ENCODE measurements at regions not wholly inside any gene's neighbourhood (a gene's known extent, or its start where the extent isn't known, plus 50 kb on each side); places are given as distances from the start of the nearest gene placed in this dataset.

DNA sequence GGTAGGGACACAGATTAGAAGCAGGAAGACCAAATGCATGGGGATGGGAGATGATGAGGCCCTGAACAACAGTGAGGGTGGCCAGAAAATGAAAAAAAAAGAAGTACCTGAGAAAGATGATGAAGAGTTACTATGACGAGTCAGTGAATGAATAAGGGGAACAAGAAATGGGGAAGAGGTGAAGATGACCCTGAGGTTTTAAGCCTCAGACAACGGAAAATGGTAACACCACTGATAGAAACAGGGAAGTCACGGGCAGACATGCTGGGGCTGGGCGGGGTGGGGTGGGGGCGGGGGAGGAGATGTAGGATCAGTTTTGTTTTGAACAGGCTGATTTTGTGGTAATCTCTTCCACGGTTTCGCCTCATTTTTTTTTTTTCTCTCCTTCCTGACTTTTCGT lies 205.1 kb upstream of the CADM1 start:
- Histone ChIP-seq H3K4me1 (ENCODE audit: control insufficient read depth, insufficient read depth, low read length) (peaks cover 3% of the 10 kb centered on the region), H3K4me3 (ENCODE audit: low read length) (no peak overlapping the region), H3K9ac (ENCODE audit: extremely low read depth, low read length, poor library complexity, severe bottlenecking) (no peak overlapping the region), H3K36me3 (ENCODE audit: control insufficient read depth, insufficient read depth, low read length) (no peaks in the 10 kb centered on the region), H3K27ac (ENCODE audit: low read depth, low read length) (no peak overlapping the region), H3K9me3 (ENCODE audit: control insufficient read depth, low read length) (no peaks in the 10 kb centered on the region), H3K27me3 (ENCODE audit: control insufficient read depth, insufficient read depth, low read length, poor library complexity, severe bottlenecking) (no peaks in the 10 kb centered on the region)
- WGBS, 2 experiments (ENCODE audit: insufficient coverage in 1 of 2, insufficient read length in 1 of 2), result 82 to 84% methylated on average over 4 to 8 of the region's 8 CpGs
- Mint-ChIP-seq H3K4me1 (peaks cover 1% of the 10 kb centered on the region), H3K27me3 (ENCODE audit: insufficient read depth) (peaks cover 4% of the 10 kb centered on the region), H3K27ac (no peak overlapping the region), H3K36me3 (ENCODE audit: low read depth) (no peaks in the 10 kb centered on the region), H3K9me3 (peaks cover 4% of the 10 kb centered on the region), H3K4me3 (no peak overlapping the region)
- TF ChIP-seq CTCF (conservative IDR thresholded peaks at IDR 0.05), result no peak
- DNase-seq, result no peak

DNA sequence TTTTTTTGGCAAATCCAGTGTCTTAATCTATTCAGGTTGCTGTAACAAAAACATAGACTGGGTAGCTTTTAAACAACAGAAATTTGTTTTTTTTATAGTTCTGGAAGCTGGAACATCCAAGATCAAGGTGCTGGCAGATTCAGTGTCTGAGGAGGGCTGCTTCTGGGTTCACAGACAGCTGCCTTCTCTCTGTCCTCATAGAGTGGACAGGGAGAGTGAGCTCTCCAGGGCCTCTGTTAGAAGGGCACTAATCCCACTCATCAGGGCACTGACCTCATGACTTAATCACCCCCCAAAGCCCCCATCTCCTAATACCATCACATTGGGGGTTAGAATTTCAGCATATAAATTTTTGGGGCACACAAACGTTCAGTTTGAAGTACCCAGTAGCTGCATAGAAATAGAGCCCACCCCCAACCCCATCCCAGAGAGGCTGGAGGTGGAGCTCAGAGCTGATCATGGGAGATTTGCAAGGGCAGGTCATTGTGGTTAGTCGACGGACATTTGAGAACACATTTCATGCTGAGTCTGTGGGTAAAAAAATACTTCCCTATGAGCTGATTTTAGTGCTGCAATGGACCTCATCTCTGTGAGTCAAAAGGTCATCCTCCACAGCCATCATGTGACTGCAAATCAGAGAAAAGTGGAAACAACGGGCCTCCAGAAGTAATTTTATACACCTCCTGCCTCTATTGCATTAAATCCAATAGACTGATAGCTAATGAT lies 203.1 kb upstream of the CADM1 start:
- Mint-ChIP-seq H3K9me3 (peaks cover 8% of the 10 kb centered on the region), H3K4me1 (peaks cover 1% of the 10 kb centered on the region), H3K4me3 (no peak overlapping the region), H3K27me3 (ENCODE audit: insufficient read depth) (peaks cover 4% of the 10 kb centered on the region), H3K36me3 (ENCODE audit: low read depth) (no peaks in the 10 kb centered on the region), H3K27ac (no peak overlapping the region)
- TF ChIP-seq CTCF (conservative IDR thresholded peaks at IDR 0.05), result no peak
- H3K9me3 ChIP-seq (ENCODE audit: control insufficient read depth, low read length), result no peaks in the 10 kb centered on the region
- no peaks in the 10 kb centered on the region for H3K27me3 ChIP-seq (ENCODE audit: control insufficient read depth, insufficient read depth, low read length, poor library complexity, severe bottlenecking)
- H3K27ac ChIP-seq (ENCODE audit: low read depth, low read length), result no peak overlapping the region
- no peak overlapping the region for H3K9ac ChIP-seq (ENCODE audit: extremely low read depth, low read length, poor library complexity, severe bottlenecking)
- peaks cover 3% of the 10 kb centered on the region for H3K4me1 ChIP-seq (ENCODE audit: control insufficient read depth, insufficient read depth, low read length)
- DNase-seq, result peak; percentile 7
- H3K36me3 ChIP-seq (ENCODE audit: control insufficient read depth, insufficient read depth, low read length), result no peaks in the 10 kb centered on the region
- no peak overlapping the region for H3K4me3 ChIP-seq (ENCODE audit: low read length)
- WGBS, 2 experiments (ENCODE audit: insufficient coverage in 1 of 2, insufficient read length in 1 of 2), result 83 to 84% methylated on average over 1 to 4 of the region's 4 CpGs

GRCh38 chr11:115706626-115707135 lies 202.5 kb upstream of the CADM1 start:
- Mint-ChIP-seq H3K27ac (no peak overlapping the region), H3K36me3 (ENCODE audit: low read depth) (no peaks in the 10 kb centered on the region), H3K4me1 (peaks cover 1% of the 10 kb centered on the region), H3K4me3 (no peak overlapping the region), H3K27me3 (ENCODE audit: insufficient read depth) (peaks cover 4% of the 10 kb centered on the region), H3K9me3 (peaks cover 8% of the 10 kb centered on the region)
- Histone ChIP-seq H3K36me3 (ENCODE audit: control insufficient read depth, insufficient read depth, low read length) (no peaks in the 10 kb centered on the region), H3K27me3 (ENCODE audit: control insufficient read depth, insufficient read depth, low read length, poor library complexity, severe bottlenecking) (no peaks in the 10 kb centered on the region), H3K9me3 (ENCODE audit: control insufficient read depth, low read length) (no peaks in the 10 kb centered on the region), H3K27ac (ENCODE audit: low read depth, low read length) (no peak overlapping the region), H3K4me1 (ENCODE audit: control insufficient read depth, insufficient read depth, low read length) (peaks cover 3% of the 10 kb centered on the region), H3K9ac (ENCODE audit: extremely low read depth, low read length, poor library complexity, severe bottlenecking) (no peak overlapping the region), H3K4me3 (ENCODE audit: low read length) (no peak overlapping the region)
- WGBS, 2 experiments (ENCODE audit: insufficient coverage in 1 of 2, insufficient read length in 1 of 2), result 96 to 100% methylated on average over 1 of the region's 1 CpG
- peak; percentile 5 for DNase-seq
- no peak for TF ChIP-seq CTCF (conservative IDR thresholded peaks at IDR 0.05)

Measured in endodermal cell (in vitro differentiated cells).